Epithelial cell of esophagus (primary cell): ENCODE measurements at regions not wholly inside any gene's neighbourhood (a gene's known extent, or its start where the extent isn't known, plus 50 kb on each side); places are given as distances from the start of the nearest gene placed in this dataset.

Source experiments
- DNase-seq: peaks from one replicate; pipeline ENCODE4 v3.0.0; 2010; ENCODE audit warnings: low read depth
- H3K4me3 ChIP-seq: 2 replicates; pipeline ENCODE4 v1.5.1; 2011; ENCODE audit warnings: mild to moderate bottlenecking, low read length, control low read depth
- TF ChIP-seq, protein P1 (sequence below): IDR thresholded peaks from 2 replicates; pipeline ENCODE4 v1.5.1; 2011; ENCODE audit warnings: low read depth, mild to moderate bottlenecking, low read length, control low read depth, inconsistent platforms; ENCODE audit not compliant: insufficient read depth; ENCODE audit errors: missing control alignments

DNA sequence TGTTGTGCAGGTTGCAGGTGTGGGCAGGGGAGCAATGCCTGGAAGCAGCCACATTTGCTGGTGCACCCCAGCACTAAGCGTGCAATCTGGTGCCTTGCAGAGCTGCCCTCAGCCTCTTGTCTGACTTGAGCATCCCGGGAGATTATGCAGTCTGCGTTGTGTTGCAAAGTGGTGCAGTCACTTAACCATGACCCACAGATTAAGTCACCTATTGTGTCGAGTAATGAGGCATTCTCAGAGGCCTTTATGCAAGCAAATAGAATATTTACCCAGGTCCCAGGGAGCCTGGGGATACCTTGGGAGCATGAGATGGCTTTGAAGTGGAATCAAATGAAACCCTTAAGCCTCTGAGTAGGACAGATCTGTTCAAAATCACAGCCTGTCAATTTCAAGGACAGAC lies 529.0 kb downstream of the TYW1 start:
- DNase-seq = no peak

DNA sequence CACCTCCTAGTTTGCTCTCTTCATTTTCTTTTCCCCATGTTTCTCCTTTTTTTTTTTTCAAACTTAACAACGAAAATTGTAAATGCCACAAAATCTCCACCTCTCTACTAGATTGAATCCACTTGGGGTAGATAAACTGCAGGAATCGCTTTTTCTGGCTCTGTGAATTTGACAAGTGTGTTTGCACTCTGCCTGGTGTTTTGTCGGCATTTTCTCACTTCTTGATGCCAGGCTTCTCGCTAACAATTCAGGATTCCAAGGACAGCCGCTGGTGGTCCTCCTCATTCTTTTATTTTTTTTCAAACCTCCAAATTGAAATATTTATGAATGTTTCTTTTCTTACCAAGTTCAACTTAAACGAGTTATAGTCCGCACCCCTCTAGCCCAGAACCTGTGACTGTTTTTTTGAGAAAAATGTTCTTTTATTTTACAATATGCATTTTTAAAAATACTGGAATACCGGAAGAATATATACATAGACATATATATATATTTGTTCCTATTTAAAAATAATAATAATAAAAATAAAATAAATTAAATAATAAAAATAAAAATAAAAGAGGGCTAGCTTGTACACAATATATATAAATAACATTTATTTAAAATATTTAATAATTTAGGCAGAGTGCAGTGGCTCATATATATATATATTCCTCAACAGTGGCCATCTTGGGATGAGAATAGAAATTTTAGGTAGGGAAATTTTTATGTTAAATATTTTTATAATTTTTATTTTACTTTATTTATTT lies 538.8 kb downstream of the TYW1 start:
- TF ChIP-seq, protein P1, sequence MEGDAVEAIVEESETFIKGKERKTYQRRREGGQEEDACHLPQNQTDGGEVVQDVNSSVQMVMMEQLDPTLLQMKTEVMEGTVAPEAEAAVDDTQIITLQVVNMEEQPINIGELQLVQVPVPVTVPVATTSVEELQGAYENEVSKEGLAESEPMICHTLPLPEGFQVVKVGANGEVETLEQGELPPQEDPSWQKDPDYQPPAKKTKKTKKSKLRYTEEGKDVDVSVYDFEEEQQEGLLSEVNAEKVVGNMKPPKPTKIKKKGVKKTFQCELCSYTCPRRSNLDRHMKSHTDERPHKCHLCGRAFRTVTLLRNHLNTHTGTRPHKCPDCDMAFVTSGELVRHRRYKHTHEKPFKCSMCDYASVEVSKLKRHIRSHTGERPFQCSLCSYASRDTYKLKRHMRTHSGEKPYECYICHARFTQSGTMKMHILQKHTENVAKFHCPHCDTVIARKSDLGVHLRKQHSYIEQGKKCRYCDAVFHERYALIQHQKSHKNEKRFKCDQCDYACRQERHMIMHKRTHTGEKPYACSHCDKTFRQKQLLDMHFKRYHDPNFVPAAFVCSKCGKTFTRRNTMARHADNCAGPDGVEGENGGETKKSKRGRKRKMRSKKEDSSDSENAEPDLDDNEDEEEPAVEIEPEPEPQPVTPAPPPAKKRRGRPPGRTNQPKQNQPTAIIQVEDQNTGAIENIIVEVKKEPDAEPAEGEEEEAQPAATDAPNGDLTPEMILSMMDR = no peak
- DNase-seq = no peak
- no peak overlapping the region for H3K4me3 ChIP-seq

More for the DNA sequence above, 529.0 kb downstream of the TYW1 start:
- TF ChIP-seq, protein P1 = no peak
- no peak overlapping the region for H3K4me3 ChIP-seq

DNA sequence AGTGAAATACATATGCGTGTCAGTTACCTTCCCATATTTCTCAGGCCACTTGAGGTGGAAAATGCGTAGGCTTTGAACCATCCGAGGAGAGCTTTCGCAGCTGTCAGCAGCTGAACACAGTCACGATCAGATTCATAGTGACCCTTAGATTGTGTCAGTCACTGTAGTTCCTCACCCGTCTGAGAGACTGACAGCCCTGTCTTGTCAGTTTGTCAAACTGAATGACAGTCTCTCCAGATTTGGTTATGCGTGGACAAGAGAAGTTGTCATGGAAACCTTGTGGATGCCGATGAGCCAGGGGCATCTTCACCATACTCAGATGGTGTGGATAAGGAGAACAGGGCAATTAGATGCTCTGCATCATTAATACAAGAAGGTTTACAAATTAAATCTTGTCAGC lies 546.3 kb downstream of the TYW1 start:
- TF ChIP-seq, protein P1 = no peak
- no peak overlapping the region for H3K4me3 ChIP-seq
- no peak for DNase-seq

DNA sequence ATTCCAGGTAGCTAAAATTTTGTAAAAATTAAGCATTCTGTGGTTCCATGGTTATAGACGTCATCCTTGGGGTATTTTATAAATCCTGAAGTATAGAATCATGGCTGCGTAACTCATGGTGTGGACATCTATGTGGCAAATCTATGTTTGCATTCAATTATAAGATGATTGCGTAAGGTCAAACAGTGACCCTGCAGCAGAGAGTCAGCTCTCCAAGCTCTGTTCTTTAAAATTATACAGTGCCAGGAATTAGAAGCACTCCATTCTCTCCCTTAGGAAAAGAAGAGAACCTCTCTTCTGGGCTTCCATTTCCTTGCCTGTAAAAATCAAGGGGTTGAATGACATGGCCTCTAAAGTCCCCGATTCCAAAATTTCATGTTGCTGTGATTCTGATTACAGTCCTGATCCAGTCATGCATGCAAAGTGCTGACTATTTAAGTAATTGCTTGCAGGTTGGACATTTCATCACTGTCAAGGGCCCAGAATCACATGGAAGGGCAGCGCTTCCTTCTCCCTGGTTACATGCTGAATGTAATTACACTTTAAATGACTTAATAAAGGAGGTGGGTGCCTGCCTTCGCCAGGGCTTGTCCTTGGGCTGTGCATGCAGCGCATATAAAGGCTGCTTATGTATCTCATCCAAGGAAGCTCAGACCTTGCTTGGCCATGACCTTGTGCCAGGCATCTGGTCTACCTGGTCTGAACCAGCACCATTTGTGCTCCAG lies 550.7 kb downstream of the TYW1 start:
- TF ChIP-seq, protein P1 = no peak
- H3K4me3 ChIP-seq = no peak overlapping the region
- DNase-seq = no peak

DNA sequence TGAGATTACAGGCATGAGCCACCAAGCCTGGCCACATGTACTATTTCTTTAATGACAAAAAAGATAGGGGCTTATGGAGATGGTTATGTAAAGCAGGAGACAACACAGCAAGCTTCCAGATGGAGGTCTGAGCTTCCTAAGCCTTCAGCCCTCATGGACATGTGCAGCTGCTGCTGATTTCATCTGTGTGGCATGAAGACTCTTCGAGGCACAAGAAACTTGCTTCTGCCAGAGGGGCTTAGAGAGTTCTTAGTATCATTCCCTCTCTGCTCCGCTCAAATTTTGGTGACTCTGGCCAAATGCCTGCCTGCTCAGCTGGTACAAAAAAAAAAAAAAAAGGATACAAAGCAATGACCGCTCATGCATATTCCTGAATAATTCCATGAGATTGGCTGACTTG lies 552.5 kb downstream of the TYW1 start:
- no peak for DNase-seq
- TF ChIP-seq, protein P1 = no peak
- H3K4me3 ChIP-seq = no peak overlapping the region

DNA sequence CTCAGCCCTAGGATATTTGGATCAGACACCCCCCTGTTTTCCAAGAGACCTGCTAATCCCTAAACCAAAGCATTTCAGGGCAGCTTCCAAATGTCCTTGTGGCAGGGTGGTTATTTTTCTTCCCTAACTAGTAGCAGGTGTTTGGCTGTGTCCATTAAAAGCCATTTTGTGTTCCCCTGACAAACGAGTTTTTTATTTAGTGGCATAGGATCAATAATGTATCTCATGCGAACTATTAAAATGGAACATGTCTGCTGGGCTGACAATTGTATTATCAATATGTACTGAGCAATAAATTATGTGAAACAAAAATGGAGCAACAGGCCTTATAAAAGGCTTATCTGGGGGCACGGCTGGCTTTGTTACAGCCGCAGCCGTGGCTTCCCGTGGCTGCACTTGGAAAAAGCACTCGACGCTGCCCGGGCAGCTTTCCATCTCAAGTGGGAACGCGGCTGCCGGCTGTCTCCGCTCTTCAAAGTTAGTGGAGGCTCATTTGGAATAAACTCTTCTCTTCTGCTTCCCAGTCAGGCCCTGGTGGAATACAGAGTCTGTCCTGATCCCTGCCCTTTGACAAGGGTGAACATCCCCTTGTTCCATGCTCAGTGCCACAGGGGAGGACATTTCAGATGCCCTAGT lies 554.3 kb downstream of the TYW1 start:
- TF ChIP-seq, protein P1 = no peak
- H3K4me3 ChIP-seq = no peak overlapping the region
- no peak for DNase-seq
